ENCODE measurements at regions not wholly inside any gene's neighbourhood (a gene's known extent, or its start where the extent isn't known, plus 50 kb on each side); places are given as distances from the start of the nearest gene placed in this dataset.

DNA sequence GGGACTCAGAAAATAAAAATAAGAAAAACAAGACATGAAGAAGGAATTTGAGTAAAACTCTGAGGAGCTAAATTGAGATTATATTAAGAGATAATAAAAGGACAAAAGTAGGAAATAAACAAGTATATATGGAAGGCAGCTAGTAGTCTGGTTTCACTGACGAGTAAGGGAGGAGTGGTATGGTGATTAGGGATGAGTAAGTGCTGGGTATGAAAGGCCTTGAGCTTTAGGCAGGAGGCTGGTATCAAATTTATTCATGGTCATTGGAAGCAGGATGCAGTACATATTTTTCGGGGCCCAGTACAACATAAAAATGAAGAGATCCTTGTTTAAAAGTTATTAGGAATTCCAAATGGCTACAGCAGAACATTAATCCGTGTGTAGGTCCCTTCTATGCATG lies 789.7 kb upstream of the PRMT6 start:
- CTCF ChIA-PET, result no interaction called here
- no TSS peak for BruUV-seq (replicated peaks)
- no peak for DNase-seq (ENCODE audit: low spot score)

GRCh38 chr1:106268070-106268469 lies 788.4 kb upstream of the PRMT6 start:
- no TSS peak for BruUV-seq (replicated peaks)
- no peak overlapping the region for H3K4me3 ChIP-seq (ENCODE audit: low read depth, low read length, poor library complexity, severe bottlenecking)
- TF ChIP-seq EZH2 (IDR thresholded peaks at IDR 0.05; ENCODE audit: borderline replicate concordance, low read depth, low read length, poor library complexity, severe bottlenecking), result no peak
- TF ChIP-seq, protein P1, sequence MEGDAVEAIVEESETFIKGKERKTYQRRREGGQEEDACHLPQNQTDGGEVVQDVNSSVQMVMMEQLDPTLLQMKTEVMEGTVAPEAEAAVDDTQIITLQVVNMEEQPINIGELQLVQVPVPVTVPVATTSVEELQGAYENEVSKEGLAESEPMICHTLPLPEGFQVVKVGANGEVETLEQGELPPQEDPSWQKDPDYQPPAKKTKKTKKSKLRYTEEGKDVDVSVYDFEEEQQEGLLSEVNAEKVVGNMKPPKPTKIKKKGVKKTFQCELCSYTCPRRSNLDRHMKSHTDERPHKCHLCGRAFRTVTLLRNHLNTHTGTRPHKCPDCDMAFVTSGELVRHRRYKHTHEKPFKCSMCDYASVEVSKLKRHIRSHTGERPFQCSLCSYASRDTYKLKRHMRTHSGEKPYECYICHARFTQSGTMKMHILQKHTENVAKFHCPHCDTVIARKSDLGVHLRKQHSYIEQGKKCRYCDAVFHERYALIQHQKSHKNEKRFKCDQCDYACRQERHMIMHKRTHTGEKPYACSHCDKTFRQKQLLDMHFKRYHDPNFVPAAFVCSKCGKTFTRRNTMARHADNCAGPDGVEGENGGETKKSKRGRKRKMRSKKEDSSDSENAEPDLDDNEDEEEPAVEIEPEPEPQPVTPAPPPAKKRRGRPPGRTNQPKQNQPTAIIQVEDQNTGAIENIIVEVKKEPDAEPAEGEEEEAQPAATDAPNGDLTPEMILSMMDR (conservative IDR thresholded peaks at IDR 0.05; ENCODE audit: low read depth, low read length), result peak; percentile 58
- intact Hi-C loops (cut with micrococcal nuclease; ENCODE audit: unreplicated experiment), result loop anchor here (5.0 kb wide), 1 partner anchor 246 kb away; no protein-coding TSS in a partner anchor
- no peaks in the 10 kb centered on the region for H3K36me3 ChIP-seq (ENCODE audit: insufficient read depth, low read length, poor library complexity, severe bottlenecking)
- H3K4me1 ChIP-seq (ENCODE audit: insufficient read depth, low read length, poor library complexity, severe bottlenecking), result peaks cover 11% of the 10 kb centered on the region
- no peaks in the 10 kb centered on the region for H3K27me3 ChIP-seq (replicated peaks; ENCODE audit: insufficient read depth, low read depth, low read length, poor library complexity)
- H3K9me3 ChIP-seq (ENCODE audit: low read depth, low read length, poor library complexity, severe bottlenecking), result peaks cover 8% of the 10 kb centered on the region
- CTCF ChIA-PET, result no interaction called here
- POLR2A ChIA-PET (ENCODE audit: low non-redundant PET), result no interaction called here
- no peak overlapping the region for H3K27ac ChIP-seq (ENCODE audit: low read depth, low read length, poor library complexity, severe bottlenecking)
- DNase-seq (ENCODE audit: low spot score), result peak; percentile 73

More for the DNA sequence above, 789.7 kb upstream of the PRMT6 start:
- H3K27me3 ChIP-seq (replicated peaks; ENCODE audit: insufficient read depth, low read depth, low read length, poor library complexity), result no peaks in the 10 kb centered on the region
- POLR2A ChIA-PET (ENCODE audit: low non-redundant PET), result no interaction called here
- H3K9me3 ChIP-seq (ENCODE audit: low read depth, low read length, poor library complexity, severe bottlenecking), result peaks cover 15% of the 10 kb centered on the region
- intact Hi-C loops (cut with micrococcal nuclease; ENCODE audit: unreplicated experiment), result loop anchor here (5.0 kb wide), 1 partner anchor 244 kb away; no protein-coding TSS in a partner anchor
- H3K36me3 ChIP-seq (ENCODE audit: insufficient read depth, low read length, poor library complexity, severe bottlenecking), result no peaks in the 10 kb centered on the region
- no peak overlapping the region for H3K27ac ChIP-seq (ENCODE audit: low read depth, low read length, poor library complexity, severe bottlenecking)
- no peak overlapping the region for H3K4me3 ChIP-seq (ENCODE audit: low read depth, low read length, poor library complexity, severe bottlenecking)
- no peaks in the 10 kb centered on the region for H3K4me1 ChIP-seq (ENCODE audit: insufficient read depth, low read length, poor library complexity, severe bottlenecking)
- no peak for TF ChIP-seq EZH2 (IDR thresholded peaks at IDR 0.05; ENCODE audit: borderline replicate concordance, low read depth, low read length, poor library complexity, severe bottlenecking)
- TF ChIP-seq, protein P1 (conservative IDR thresholded peaks at IDR 0.05; ENCODE audit: low read depth, low read length), result no peak

- intact Hi-C loops (cut with micrococcal nuclease; ENCODE audit: unreplicated experiment), result no loop called here
- Histone ChIP-seq H3K27ac (ENCODE audit: low read depth, low read length, poor library complexity, severe bottlenecking) (no peak overlapping the region), H3K36me3 (ENCODE audit: insufficient read depth, low read length, poor library complexity, severe bottlenecking) (no peaks in the 10 kb centered on the region), H3K4me1 (ENCODE audit: insufficient read depth, low read length, poor library complexity, severe bottlenecking) (peaks cover 10% of the 10 kb centered on the region), H3K4me3 (ENCODE audit: low read depth, low read length, poor library complexity, severe bottlenecking) (no peak overlapping the region), H3K9me3 (ENCODE audit: low read depth, low read length, poor library complexity, severe bottlenecking) (no peaks in the 10 kb centered on the region), H3K27me3 (replicated peaks; ENCODE audit: insufficient read depth, low read depth, low read length, poor library complexity) (no peaks in the 10 kb centered on the region)
- DNase-seq (ENCODE audit: low spot score), result no peak
- ChIA-PET POLR2A (ENCODE audit: low non-redundant PET) (no interaction called here), CTCF (no interaction called here)
- BruUV-seq (replicated peaks), result no TSS peak
- TF ChIP-seq EZH2 (IDR thresholded peaks at IDR 0.05; ENCODE audit: borderline replicate concordance, low read depth, low read length, poor library complexity, severe bottlenecking), result no peak
- TF ChIP-seq, protein P1 (conservative IDR thresholded peaks at IDR 0.05; ENCODE audit: low read depth, low read length), result no peak
These were observed 779.6 kb upstream of the PRMT6 start for GRCh38 chr1:106276871-106277270.

All from A673 (cell line).